Pancreas (tissue), 10 donors: ENCODE measurements at regions not wholly inside any gene's neighbourhood (a gene's known extent, or its start where the extent isn't known, plus 50 kb on each side); places are given as distances from the start of the nearest gene placed in this dataset.

ENCODE experiments used
- ATAC-seq, 4 donors: fragments of 200-7000 bp; cut with Tn5 transposase; one replicate each; pipeline versions ENCODE4 v1.8.0 to v1.9.1; 2020; ENCODE audit warnings: mild to moderate bottlenecking in 4 of 4, moderate library complexity in 4 of 4
- DNase-seq, 6 donors: peaks; one replicate each; pipeline ENCODE4 v3.0.0-alpha.2; 2020
- FAIRE-seq: peaks from 2 replicates; lab custom pipeline; 2012; peaks lifted over from hg19 to GRCh38; lab: Jason Lieb, UNC
- H3K27ac ChIP-seq, 4 donors: fragments of 200-600 bp; sonication (generic); 1 replicate in 3 of 4; 2 replicates in 1 of 4; pipeline versions ENCODE4 v1.5.0 to v1.8.0; 2020
- H3K27me3 ChIP-seq, 4 donors: fragments of 200-600 bp; one replicate each; pipeline ENCODE4 v1.8.0; 2021
- H3K36me3 ChIP-seq, 3 donors: fragments of 200-600 bp; sonication (generic) in 1 of 3; one replicate each; pipeline versions ENCODE4 v1.5.0 to v1.8.0; 2020 to 2021
- H3K4me1 ChIP-seq, 3 donors: fragments of 200-600 bp; one replicate each; pipeline ENCODE4 v1.8.0; 2021
- H3K4me3 ChIP-seq, 4 donors: fragments of 200-600 bp; sonication (generic) in 2 of 4; one replicate each; pipeline versions ENCODE4 v1.5.0 to v1.8.0; 2020 to 2021
- H3K9me3 ChIP-seq, 4 donors: fragments of 200-600 bp; one replicate each; pipeline ENCODE4 v1.8.0; 2021
- CTCF ChIP-seq, 4 donors: fragments of 200-600 bp; sonication (generic) in 3 of 4; IDR thresholded peaks; one replicate each; pipeline versions ENCODE4 v1.5.0 to v1.8.0; 2021; ENCODE audit warnings: antibody characterized with exemption in 4 of 4
- WGBS, 2 donors: extraction: QIAGEN DNeasy Blood & Tissue Kit; methylation state at CpG; one replicate each; pipeline ENCODE4 v1.1.7; 2013; 5-methylcytosine and 5-hydroxymethylcytosine counted together
- intact Hi-C, 3 donors: fragments of 100-400 bp; cut with DNase I; formaldehyde crosslinking; loops; one replicate each; pipeline versions ENCODE4 v1.11.1 to v1.14.2; 2022
- donor health status: healthy with polysubstance abuse.
- donor health status: DM: no; HTN: no; CAD: no; lungs with moderate emphysema.
- donor health status: DM: no; HTN: no; CAD: no.
- donor health status: control.
- donor health status: control.
- donor health status: Bipolar disorder and iron deficiency.
- donor health status: DM: yes; HTN: yes; CAD: no.
- donor health status: DM: no; HTN: no; CAD: no.
- donor health status: DM: no; HTN: no; CAD: no.
- donor health status: DM: yes; HTN: yes; CAD: no.

DNA sequence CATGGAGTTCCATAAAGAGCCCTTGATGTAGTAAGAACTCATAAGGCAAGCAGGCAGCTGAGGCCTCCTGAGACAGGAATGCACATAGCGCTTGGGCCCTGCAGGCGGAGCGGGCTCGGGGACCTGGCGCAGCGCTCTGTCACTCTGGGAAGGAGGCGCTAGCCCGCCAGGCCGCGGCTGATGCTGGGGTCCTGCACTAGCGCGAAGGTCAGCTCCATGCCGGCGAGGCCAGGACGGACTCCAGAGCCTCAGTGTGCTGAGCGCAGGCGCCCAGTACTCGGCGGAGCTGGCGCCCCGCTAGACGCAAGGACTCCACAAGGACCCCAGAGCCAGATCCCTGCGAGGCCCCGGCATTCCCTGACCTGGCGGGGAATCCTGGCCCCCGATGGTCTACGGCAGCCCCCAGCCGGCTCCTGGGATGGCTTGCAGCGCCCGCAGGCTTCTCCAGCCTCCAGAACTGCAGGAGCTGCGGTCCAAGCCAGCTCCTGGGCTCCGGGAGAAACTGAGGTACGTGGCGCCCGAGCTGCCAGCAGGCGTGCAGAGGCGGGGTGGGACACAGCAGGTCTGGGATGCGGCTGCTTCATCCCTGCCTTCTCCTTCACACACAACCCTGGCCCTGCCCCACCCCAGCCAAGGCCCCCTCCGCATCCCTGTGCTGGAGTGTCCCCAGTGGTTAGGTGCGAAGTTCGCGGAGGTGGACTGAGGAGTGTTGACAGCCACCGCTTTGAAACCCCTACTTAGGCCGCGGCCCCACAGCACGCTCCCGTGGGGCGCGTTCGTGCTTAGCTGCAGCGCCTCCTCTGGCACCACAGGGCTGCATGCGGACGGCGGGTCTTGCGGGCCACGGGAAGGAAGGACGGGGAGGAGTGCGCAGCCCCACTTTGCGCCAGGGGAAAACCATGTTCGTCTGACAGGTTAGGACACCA, 761.5 kb upstream of the POM121L12 start:
- Histone ChIP-seq H3K4me3 (no peak overlapping the region), H3K27me3 (no peaks in the 10 kb centered on the region), H3K9me3 (no peaks in the 10 kb centered on the region), H3K36me3 (no peaks in the 10 kb centered on the region), H3K27ac (no peak overlapping the region), H3K4me1 (no peaks in the 10 kb centered on the region)
- peak in 2 of 4 donors; percentile 11 to 64 for ATAC-seq
- TF ChIP-seq CTCF (IDR thresholded peaks at IDR 0.05), result no peak
- 34 to 68% methylated on average over 59 to 60 of the region's 60 CpGs for WGBS, 2 donors
- DNase-seq, result peak in 3 of 6 donors; percentile 13 to 56 (median 37)
- intact Hi-C loops, result no loop called here
- no peak for FAIRE-seq

GRCh38 chr7:52271703-52272102, 763.7 kb upstream of the POM121L12 start:
- WGBS, 2 donors, result 49 to 74% methylated on average over 3 of the region's 3 CpGs
- FAIRE-seq (no peak), ATAC-seq (no peak), DNase-seq (no peak)
- no peak overlapping the region for H3K4me3 ChIP-seq
- no peaks in the 10 kb centered on the region for H3K36me3 ChIP-seq
- H3K9me3 ChIP-seq, result no peaks in the 10 kb centered on the region
- H3K27ac ChIP-seq, result no peak overlapping the region
- no peaks in the 10 kb centered on the region for H3K4me1 ChIP-seq
- intact Hi-C loops, result no loop called here
- TF ChIP-seq CTCF (IDR thresholded peaks at IDR 0.05), result no peak
- no peaks in the 10 kb centered on the region for H3K27me3 ChIP-seq

GRCh38 chr7:52270301-52270700, 765.1 kb upstream of the POM121L12 start:
- H3K9me3 ChIP-seq, result no peaks in the 10 kb centered on the region
- TF ChIP-seq CTCF (IDR thresholded peaks at IDR 0.05), result no peak
- FAIRE-seq (no peak), DNase-seq (no peak), ATAC-seq (no peak)
- no peak overlapping the region for H3K4me3 ChIP-seq
- H3K27ac ChIP-seq, result no peak overlapping the region
- H3K36me3 ChIP-seq, result no peaks in the 10 kb centered on the region
- WGBS, 2 donors, result 47 to 48% methylated on average over 3 of the region's 3 CpGs
- H3K27me3 ChIP-seq, result no peaks in the 10 kb centered on the region
- H3K4me1 ChIP-seq, result no peaks in the 10 kb centered on the region
- intact Hi-C loops, result no loop called here

DNA sequence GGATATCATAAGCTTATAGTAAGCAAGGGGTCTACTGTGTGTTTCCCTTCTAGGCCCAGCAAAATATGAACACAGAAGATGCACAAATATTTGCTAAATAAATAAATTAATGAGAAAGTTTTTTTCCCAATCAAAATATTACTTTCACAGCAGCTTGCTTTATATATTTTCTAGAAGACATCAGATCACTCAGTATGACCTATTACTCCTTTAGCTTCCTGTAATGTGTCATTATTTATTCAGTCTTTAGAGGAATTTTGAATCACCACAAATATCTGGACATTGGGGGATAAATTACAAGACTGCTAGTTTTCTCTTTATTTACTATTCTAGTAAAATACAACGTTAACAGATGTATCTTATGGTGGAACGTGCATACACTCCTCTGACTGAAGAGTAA, 765.8 kb upstream of the POM121L12 start:
- H3K4me3 ChIP-seq, result no peak overlapping the region
- H3K36me3 ChIP-seq, result no peaks in the 10 kb centered on the region
- H3K27me3 ChIP-seq, result no peaks in the 10 kb centered on the region
- intact Hi-C loops, result no loop called here
- no peaks in the 10 kb centered on the region for H3K4me1 ChIP-seq
- H3K27ac ChIP-seq, result no peak overlapping the region
- H3K9me3 ChIP-seq, result no peaks in the 10 kb centered on the region
- 34 to 39% methylated on average over 2 of the region's 2 CpGs for WGBS, 2 donors
- DNase-seq (no peak), FAIRE-seq (no peak), ATAC-seq (no peak)
- TF ChIP-seq CTCF (IDR thresholded peaks at IDR 0.05), result no peak

- no peak overlapping the region for H3K27ac ChIP-seq
- WGBS, 2 donors, result 65 to 68% methylated on average over 6 of the region's 6 CpGs
- intact Hi-C loops, result no loop called here
- no peak for TF ChIP-seq CTCF (IDR thresholded peaks at IDR 0.05)
- no peak for ATAC-seq
- H3K36me3 ChIP-seq, result no peaks in the 10 kb centered on the region
- no peaks in the 10 kb centered on the region for H3K4me1 ChIP-seq
- no peak for FAIRE-seq
- no peaks in the 10 kb centered on the region for H3K9me3 ChIP-seq
- no peaks in the 10 kb centered on the region for H3K27me3 ChIP-seq
- DNase-seq, result no peak
- H3K4me3 ChIP-seq, result no peak overlapping the region
These were observed 774.4 kb upstream of the POM121L12 start for GRCh38 chr7:52261057-52261456.
